Mesendoderm (in vitro differentiated cells): ENCODE measurements at regions not wholly inside any gene's neighbourhood (a gene's known extent, or its start where the extent isn't known, plus 50 kb on each side); places are given as distances from the start of the nearest gene placed in this dataset.

ENCODE experiments used
- DNase-seq: peaks from one replicate; pipeline ENCODE4 v3.0.0; 2013
- H2AK5ac ChIP-seq: 2 replicates; pipeline ENCODE4 v1.6.1; 2013; ENCODE audit warnings: low read length, inconsistent platforms
- H2BK120ac ChIP-seq: 2 replicates; pipeline ENCODE4 v1.6.1; 2013; ENCODE audit warnings: low read depth, mild to moderate bottlenecking, low read length, moderate library complexity, mixed read lengths
- H2BK15ac ChIP-seq: replicated peaks from 2 replicates; pipeline ENCODE4 v1.6.1; 2013; ENCODE audit warnings: low read depth, mild to moderate bottlenecking, moderate library complexity
- H2BK5ac ChIP-seq: 2 replicates; pipeline ENCODE4 v1.6.1; 2013; ENCODE audit warnings: low read length, inconsistent platforms
- H3K18ac ChIP-seq: 2 replicates; pipeline ENCODE4 v1.6.1; 2013; ENCODE audit warnings: mild to moderate bottlenecking, low read length, mixed read lengths
- H3K23ac ChIP-seq: one replicate; pipeline ENCODE4 v1.6.1; 2013; ENCODE audit warnings: low read length
- H3K27ac ChIP-seq: 2 replicates; pipeline ENCODE4 v1.5.1; 2013; ENCODE audit warnings: low read depth, mild to moderate bottlenecking, inconsistent platforms, low read length, moderate library complexity
- H3K27me3 ChIP-seq: 2 replicates; pipeline ENCODE4 v1.6.1; 2013; ENCODE audit warnings: low read length, control low read depth, mild to moderate bottlenecking, inconsistent platforms; ENCODE audit not compliant: insufficient read depth, poor library complexity
- H3K36me3 ChIP-seq: 2 replicates; pipeline ENCODE4 v1.6.1; 2013; ENCODE audit warnings: low read length, inconsistent platforms; ENCODE audit not compliant: control insufficient read depth, insufficient read depth
- H3K4ac ChIP-seq: one replicate; pipeline ENCODE4 v1.6.1; 2013; ENCODE audit warnings: low read depth, mild to moderate bottlenecking, low read length, moderate library complexity
- H3K4me1 ChIP-seq: 2 replicates; pipeline ENCODE4 v1.6.1; 2013; ENCODE audit warnings: low read depth, low read length, inconsistent platforms; ENCODE audit not compliant: control insufficient read depth
- H3K4me2 ChIP-seq: 2 replicates; pipeline ENCODE4 v1.6.1; 2013; ENCODE audit warnings: low read length
- H3K4me3 ChIP-seq: 2 replicates; pipeline ENCODE4 v1.5.1; 2013; ENCODE audit warnings: mild to moderate bottlenecking, low read length
- H3K56ac ChIP-seq: one replicate; pipeline ENCODE4 v1.6.1; 2013; ENCODE audit warnings: low read length
- H3K79me1 ChIP-seq: 2 replicates; pipeline ENCODE4 v1.6.1; 2013; ENCODE audit warnings: low read length, inconsistent platforms
- H3K79me2 ChIP-seq: 2 replicates; pipeline ENCODE4 v1.6.1; 2013; ENCODE audit warnings: mild to moderate bottlenecking, low read length; ENCODE audit not compliant: control insufficient read depth, insufficient read depth
- H3K9ac ChIP-seq: 2 replicates; pipeline ENCODE4 v1.6.1; 2013; ENCODE audit warnings: low read length, inconsistent platforms
- H4K5ac ChIP-seq: one replicate; pipeline ENCODE4 v1.6.1; 2013; ENCODE audit warnings: low read length
- H4K8ac ChIP-seq: one replicate; pipeline ENCODE4 v1.6.1; 2013; ENCODE audit warnings: low read depth, mild to moderate bottlenecking, control low read depth, low read length, moderate library complexity
- WGBS: extraction: QIAGEN DNeasy Blood & Tissue Kit; methylation state at CpG from one replicate; pipeline ENCODE4 v1.1.7; 2013; ENCODE audit warnings: low lambda C conversion rate, missing lambda C conversion rate; ENCODE audit not compliant: insufficient coverage; ENCODE audit errors: extremely low coverage; 5-methylcytosine and 5-hydroxymethylcytosine counted together

- Histone ChIP-seq H2BK120ac (no peak overlapping the region), H3K4me1 (no peaks in the 10 kb centered on the region), H3K36me3 (no peaks in the 10 kb centered on the region), H2BK15ac (no peak overlapping the region), H3K4me2 (no peak overlapping the region), H3K23ac (no peak overlapping the region), H2BK5ac (no peak overlapping the region), H2AK5ac (no peak overlapping the region), H4K8ac (no peak overlapping the region), H4K5ac (no peak overlapping the region), H3K27me3 (no peaks in the 10 kb centered on the region), H3K56ac (no peak overlapping the region), H3K79me2 (no peaks in the 10 kb centered on the region), H3K79me1 (no peaks in the 10 kb centered on the region), H3K9ac (no peak overlapping the region), H3K27ac (no peak overlapping the region), H3K4ac (no peak overlapping the region), H3K4me3 (no peak overlapping the region), H3K18ac (no peak overlapping the region)
- no CpG with 5 or more reads among the region's 5 CpGs for WGBS
- DNase-seq = no peak
Observed at GRCh38 chr20:12699374-12700228, 309.2 kb upstream of the SPTLC3 start.

DNA sequence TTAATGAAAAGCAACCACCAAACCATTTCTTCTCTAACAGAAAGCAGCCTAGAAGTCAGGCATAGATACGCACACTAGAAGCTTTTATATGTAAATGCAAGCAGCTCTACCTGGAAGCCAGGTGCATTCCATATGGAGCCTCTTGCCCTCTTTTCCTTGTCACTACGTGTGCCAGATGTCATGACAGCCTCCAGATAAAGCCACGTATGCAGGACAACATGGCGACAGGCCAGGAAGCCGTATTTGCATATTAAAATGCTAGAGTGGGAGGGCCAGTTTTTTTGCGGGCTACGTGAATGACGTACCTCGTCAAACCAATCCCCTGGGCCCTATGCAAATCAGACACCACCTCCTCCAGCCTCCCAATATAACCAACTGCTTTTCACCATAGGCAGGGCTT is 308.1 kb upstream of the SPTLC3 start:
- Histone ChIP-seq H4K8ac (no peak overlapping the region), H3K23ac (no peak overlapping the region), H3K36me3 (no peaks in the 10 kb centered on the region), H3K18ac (no peak overlapping the region), H3K4me2 (no peak overlapping the region), H3K56ac (no peak overlapping the region), H3K4ac (no peak overlapping the region), H3K27me3 (no peaks in the 10 kb centered on the region), H3K4me1 (no peaks in the 10 kb centered on the region), H3K27ac (no peak overlapping the region), H3K4me3 (no peak overlapping the region), H4K5ac (no peak overlapping the region), H3K79me1 (no peaks in the 10 kb centered on the region), H2BK120ac (no peak overlapping the region), H2BK15ac (no peak overlapping the region), H3K79me2 (no peaks in the 10 kb centered on the region), H2BK5ac (no peak overlapping the region), H3K9ac (no peak overlapping the region), H2AK5ac (no peak overlapping the region)
- no CpG with 5 or more reads among the region's 9 CpGs for WGBS
- DNase-seq = no peak

GRCh38 chr20:12702312-12702711 is 306.5 kb upstream of the SPTLC3 start:
- no peak overlapping the region for H4K8ac ChIP-seq
- no peak overlapping the region for H3K18ac ChIP-seq
- no peaks in the 10 kb centered on the region for H3K79me2 ChIP-seq
- no peak overlapping the region for H4K5ac ChIP-seq
- H3K4me2 ChIP-seq = no peak overlapping the region
- H3K27ac ChIP-seq = no peak overlapping the region
- H3K4ac ChIP-seq = no peak overlapping the region
- no peaks in the 10 kb centered on the region for H3K36me3 ChIP-seq
- H2BK15ac ChIP-seq = no peak overlapping the region
- no peak overlapping the region for H3K56ac ChIP-seq
- no peaks in the 10 kb centered on the region for H3K79me1 ChIP-seq
- no peak overlapping the region for H3K9ac ChIP-seq
- no peak overlapping the region for H2AK5ac ChIP-seq
- H3K27me3 ChIP-seq = no peaks in the 10 kb centered on the region
- no peak overlapping the region for H2BK5ac ChIP-seq
- no peak overlapping the region for H3K4me3 ChIP-seq
- DNase-seq = no peak
- no peaks in the 10 kb centered on the region for H3K4me1 ChIP-seq
- no CpG with 5 or more reads among the region's 1 CpG for WGBS
- no peak overlapping the region for H2BK120ac ChIP-seq
- H3K23ac ChIP-seq = no peak overlapping the region

DNA sequence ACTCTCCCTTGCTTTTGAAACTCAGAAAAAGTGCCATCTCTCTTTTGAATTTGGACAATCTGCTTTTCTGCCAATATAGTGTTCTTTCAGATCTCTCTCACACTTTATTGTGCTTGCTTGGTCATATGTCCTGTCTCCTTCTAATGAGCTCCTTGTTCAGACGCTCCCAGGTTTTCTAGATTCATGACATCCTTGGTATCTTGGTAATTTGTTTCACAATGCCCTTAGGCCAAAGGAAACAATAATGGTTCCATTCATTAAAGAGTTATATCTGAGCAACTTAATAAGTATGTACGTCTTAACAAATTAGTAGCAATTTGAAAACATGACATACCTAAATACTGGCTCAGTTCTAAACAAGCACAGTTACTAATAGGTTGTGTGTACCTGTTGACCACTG is 293.4 kb upstream of the SPTLC3 start:
- no peaks in the 10 kb centered on the region for H3K36me3 ChIP-seq
- no peak overlapping the region for H3K56ac ChIP-seq
- H3K79me2 ChIP-seq = no peaks in the 10 kb centered on the region
- H3K4me3 ChIP-seq = no peak overlapping the region
- no peak overlapping the region for H3K27ac ChIP-seq
- DNase-seq = no peak
- no peak overlapping the region for H2BK120ac ChIP-seq
- H3K4ac ChIP-seq = no peak overlapping the region
- no CpG with 5 or more reads among the region's 2 CpGs for WGBS
- no peak overlapping the region for H4K8ac ChIP-seq
- no peak overlapping the region for H2AK5ac ChIP-seq
- H3K9ac ChIP-seq = no peak overlapping the region
- no peak overlapping the region for H2BK15ac ChIP-seq
- no peak overlapping the region for H3K23ac ChIP-seq
- no peaks in the 10 kb centered on the region for H3K4me1 ChIP-seq
- no peaks in the 10 kb centered on the region for H3K79me1 ChIP-seq
- H3K27me3 ChIP-seq = no peaks in the 10 kb centered on the region
- no peak overlapping the region for H4K5ac ChIP-seq
- no peak overlapping the region for H3K4me2 ChIP-seq
- H3K18ac ChIP-seq = no peak overlapping the region
- no peak overlapping the region for H2BK5ac ChIP-seq

- H4K5ac ChIP-seq = no peak overlapping the region
- no peak overlapping the region for H2AK5ac ChIP-seq
- no peak overlapping the region for H3K4me3 ChIP-seq
- no peaks in the 10 kb centered on the region for H3K4me1 ChIP-seq
- no CpG with 5 or more reads among the region's 3 CpGs for WGBS
- no peak overlapping the region for H3K4ac ChIP-seq
- H2BK5ac ChIP-seq = no peak overlapping the region
- no peak overlapping the region for H3K23ac ChIP-seq
- H4K8ac ChIP-seq = peak overlapping the region; percentile 28
- DNase-seq = no peak
- no peak overlapping the region for H3K18ac ChIP-seq
- H3K27ac ChIP-seq = no peak overlapping the region
- no peaks in the 10 kb centered on the region for H3K27me3 ChIP-seq
- H3K36me3 ChIP-seq = no peaks in the 10 kb centered on the region
- H3K79me1 ChIP-seq = no peaks in the 10 kb centered on the region
- H3K79me2 ChIP-seq = no peaks in the 10 kb centered on the region
- no peak overlapping the region for H3K4me2 ChIP-seq
- no peak overlapping the region for H2BK120ac ChIP-seq
- no peak overlapping the region for H3K9ac ChIP-seq
- H2BK15ac ChIP-seq = no peak overlapping the region
- H3K56ac ChIP-seq = no peak overlapping the region
Observed at GRCh38 chr20:12715991-12716680, 292.6 kb upstream of the SPTLC3 start.
